ENCODE measurements at regions not wholly inside any gene's neighbourhood (a gene's known extent, or its start where the extent isn't known, plus 50 kb on each side); places are given as distances from the start of the nearest gene placed in this dataset.
"Not testable (repeated sequence)": the region's sequence is repeated elsewhere in the genome, so short reads cannot be mapped to it uniquely, and the experiment has no call there.

DNA sequence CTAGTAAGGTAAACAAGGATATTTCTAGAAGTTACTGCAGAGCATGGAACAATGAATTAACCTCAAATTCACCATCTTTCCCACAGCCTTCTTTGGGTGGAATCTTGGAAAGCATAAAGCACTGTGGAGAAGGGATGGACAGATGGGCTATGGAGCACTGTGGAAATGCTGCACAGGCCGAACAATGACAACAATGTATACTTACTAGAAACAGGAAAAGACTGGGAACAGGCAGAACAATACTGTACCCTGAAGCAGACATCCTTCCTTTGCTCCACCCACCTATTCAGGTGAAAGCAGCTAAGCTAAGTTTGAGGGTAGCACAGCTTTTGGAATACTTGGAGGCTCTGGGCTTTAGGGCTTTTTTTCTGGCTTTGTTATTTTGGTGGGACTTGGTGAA lies 250.6 kb upstream of the KLF8 start:
- H3K27me3 ChIP-seq (ENCODE audit: control insufficient read depth, insufficient read depth, low read length) = no peaks in the 10 kb centered on the region
- no peak overlapping the region for H3K9ac ChIP-seq (ENCODE audit: low read depth, low read length)
- H3K9me3 ChIP-seq (ENCODE audit: control insufficient read depth, insufficient read depth, low read length) = peaks cover 2% of the 10 kb centered on the region
- no peaks in the 10 kb centered on the region for H3K36me3 ChIP-seq (ENCODE audit: control insufficient read depth, insufficient read depth, low read length)
- no peaks in the 10 kb centered on the region for H3K4me1 ChIP-seq (ENCODE audit: control insufficient read depth, insufficient read depth, low read length)
- H3K4me3 ChIP-seq (ENCODE audit: low read depth, low read length) = no peak overlapping the region

DNA sequence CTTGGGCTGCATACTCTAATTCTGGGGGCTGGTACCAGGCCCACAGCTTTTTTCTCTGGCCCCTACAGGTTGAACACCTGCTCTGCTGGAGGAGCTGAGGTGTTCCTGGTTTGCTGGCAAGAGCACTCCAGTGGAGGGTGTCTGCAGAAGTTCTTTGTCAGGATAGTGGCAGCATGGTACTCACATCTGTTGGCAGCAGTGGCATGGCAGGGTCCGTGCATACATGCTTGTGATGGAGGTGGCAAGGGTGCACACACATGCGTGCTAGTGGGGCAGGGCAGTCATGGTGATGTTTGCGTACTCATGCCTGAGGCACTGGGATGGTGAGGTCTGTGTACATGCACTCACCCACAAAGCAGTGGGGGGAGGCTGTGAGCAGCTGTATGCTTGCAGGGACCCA lies 235.5 kb upstream of the KLF8 start:
- Histone ChIP-seq H3K9me3 (ENCODE audit: control insufficient read depth, insufficient read depth, low read length) (no peaks in the 10 kb centered on the region), H3K4me3 (ENCODE audit: low read depth, low read length) (no peak overlapping the region), H3K27me3 (ENCODE audit: control insufficient read depth, insufficient read depth, low read length) (no peaks in the 10 kb centered on the region), H3K9ac (ENCODE audit: low read depth, low read length) (no peak overlapping the region), H3K36me3 (ENCODE audit: control insufficient read depth, insufficient read depth, low read length) (no peaks in the 10 kb centered on the region), H3K4me1 (ENCODE audit: control insufficient read depth, insufficient read depth, low read length) (no peaks in the 10 kb centered on the region)

DNA sequence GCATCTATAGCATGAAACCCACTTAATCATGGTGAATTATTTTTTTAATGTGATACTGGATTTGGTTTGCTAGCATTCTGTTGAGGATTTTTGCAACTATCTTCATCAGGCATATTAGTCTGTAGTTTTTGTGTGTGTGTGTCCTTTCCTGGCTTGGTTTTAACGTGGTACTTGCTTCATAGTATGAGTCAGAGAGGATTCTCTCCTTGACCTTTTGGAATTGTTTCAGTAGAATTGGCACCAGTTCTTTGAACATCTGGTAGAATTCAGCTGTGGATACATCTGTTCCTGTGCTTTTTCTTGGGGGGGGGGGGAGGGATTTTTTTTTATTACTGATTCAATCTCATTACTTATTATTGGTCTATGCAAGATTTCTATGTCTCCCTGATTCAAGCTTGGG lies 232.0 kb upstream of the KLF8 start:
- Histone ChIP-seq H3K27me3 (ENCODE audit: control insufficient read depth, insufficient read depth, low read length) (no peaks in the 10 kb centered on the region), H3K36me3 (ENCODE audit: control insufficient read depth, insufficient read depth, low read length) (no peaks in the 10 kb centered on the region), H3K4me1 (ENCODE audit: control insufficient read depth, insufficient read depth, low read length) (no peaks in the 10 kb centered on the region), H3K9me3 (ENCODE audit: control insufficient read depth, insufficient read depth, low read length) (no peaks in the 10 kb centered on the region), H3K9ac (ENCODE audit: low read depth, low read length) (no peak overlapping the region), H3K4me3 (ENCODE audit: low read depth, low read length) (no peak overlapping the region)

DNA sequence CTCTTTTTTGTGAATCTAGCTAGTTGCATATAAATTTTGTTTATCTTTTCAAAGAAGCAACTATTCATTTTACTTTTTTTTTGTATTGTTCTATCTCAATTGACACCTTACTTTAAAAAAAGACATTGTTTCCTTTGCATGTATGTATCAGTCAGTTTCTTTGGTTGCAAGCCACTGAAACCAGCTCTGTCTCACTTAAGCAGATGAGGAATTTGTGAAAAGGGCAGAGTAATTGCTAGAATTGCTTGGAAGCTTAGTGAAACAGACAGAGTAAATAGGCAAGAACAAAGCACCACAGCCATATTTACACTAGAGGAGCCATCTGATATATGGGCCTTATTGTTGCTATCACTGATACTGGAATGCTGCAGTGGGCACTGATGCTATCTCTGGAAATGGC lies 231.4 kb upstream of the KLF8 start:
- Histone ChIP-seq H3K9ac (ENCODE audit: low read depth, low read length) (no peak overlapping the region), H3K4me3 (ENCODE audit: low read depth, low read length) (no peak overlapping the region), H3K9me3 (ENCODE audit: control insufficient read depth, insufficient read depth, low read length) (no peaks in the 10 kb centered on the region), H3K4me1 (ENCODE audit: control insufficient read depth, insufficient read depth, low read length) (no peaks in the 10 kb centered on the region), H3K36me3 (ENCODE audit: control insufficient read depth, insufficient read depth, low read length) (no peaks in the 10 kb centered on the region), H3K27me3 (ENCODE audit: control insufficient read depth, insufficient read depth, low read length) (no peaks in the 10 kb centered on the region)

DNA sequence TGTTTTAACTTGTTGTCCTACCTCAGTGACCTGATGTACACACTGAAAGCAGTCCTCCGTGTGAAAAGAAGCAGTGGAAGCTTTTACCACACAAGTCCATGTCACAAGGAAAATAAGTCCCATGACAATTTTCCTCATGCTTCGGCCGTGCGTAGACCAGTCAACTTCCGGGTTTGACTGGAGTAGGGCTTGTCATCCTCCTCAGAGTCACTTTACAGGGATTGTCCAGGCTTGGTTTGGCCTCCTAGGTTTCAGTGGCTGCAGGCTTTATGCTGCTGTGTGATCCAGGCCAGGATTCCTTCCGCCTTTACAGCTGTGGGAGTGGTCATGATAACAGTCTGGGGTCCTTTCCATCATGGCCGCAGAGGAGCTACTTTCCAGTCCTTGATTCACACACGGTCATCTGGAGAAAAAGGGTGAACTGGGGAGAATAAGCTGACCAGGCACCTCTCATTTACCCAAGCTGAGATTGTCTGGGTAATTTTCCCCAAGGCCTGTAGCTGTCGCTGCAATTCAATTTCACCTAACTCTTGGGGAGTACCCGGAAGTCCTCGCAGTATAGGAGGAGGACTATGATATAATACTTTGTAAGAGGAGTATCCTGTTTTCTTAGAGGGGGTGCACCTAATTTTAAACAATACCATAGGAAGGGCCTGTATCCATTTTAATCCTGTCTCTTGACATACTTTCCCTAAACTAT lies 206.1 kb upstream of the KLF8 start:
- Histone ChIP-seq H3K9me3 (ENCODE audit: control insufficient read depth, insufficient read depth, low read length) (no peaks in the 10 kb centered on the region), H3K4me1 (ENCODE audit: control insufficient read depth, insufficient read depth, low read length) (no peaks in the 10 kb centered on the region), H3K9ac (ENCODE audit: low read depth, low read length) (no peak overlapping the region), H3K36me3 (ENCODE audit: control insufficient read depth, insufficient read depth, low read length) (no peaks in the 10 kb centered on the region), H3K27me3 (ENCODE audit: control insufficient read depth, insufficient read depth, low read length) (no peaks in the 10 kb centered on the region), H3K4me3 (ENCODE audit: low read depth, low read length) (no peak overlapping the region)

DNA sequence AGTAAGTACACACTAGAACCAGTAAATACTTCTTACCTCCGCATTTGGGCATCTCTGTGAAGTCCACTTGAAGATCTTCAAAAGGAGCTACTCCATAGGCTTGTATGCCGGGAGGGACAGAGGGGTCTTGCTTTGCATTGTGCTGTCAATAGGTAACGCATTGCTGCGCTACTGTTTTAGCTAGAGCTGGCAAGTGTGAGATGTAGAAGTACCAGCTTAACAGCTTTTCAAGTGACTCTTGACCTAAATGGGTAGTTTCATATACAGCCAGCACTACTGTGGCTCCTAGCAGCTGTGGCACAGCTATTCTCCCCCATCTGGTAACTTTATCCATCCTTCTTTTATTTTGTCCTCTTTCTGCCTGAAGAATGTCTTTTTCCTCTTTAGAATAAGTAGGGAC lies 205.3 kb upstream of the KLF8 start:
- no peaks in the 10 kb centered on the region for H3K4me1 ChIP-seq (ENCODE audit: control insufficient read depth, insufficient read depth, low read length)
- H3K27me3 ChIP-seq (ENCODE audit: control insufficient read depth, insufficient read depth, low read length) = no peaks in the 10 kb centered on the region
- no peaks in the 10 kb centered on the region for H3K36me3 ChIP-seq (ENCODE audit: control insufficient read depth, insufficient read depth, low read length)
- no peak overlapping the region for H3K4me3 ChIP-seq (ENCODE audit: low read depth, low read length)
- H3K9ac ChIP-seq (ENCODE audit: low read depth, low read length) = no peak overlapping the region
- H3K9me3 ChIP-seq (ENCODE audit: control insufficient read depth, insufficient read depth, low read length) = no peaks in the 10 kb centered on the region

DNA sequence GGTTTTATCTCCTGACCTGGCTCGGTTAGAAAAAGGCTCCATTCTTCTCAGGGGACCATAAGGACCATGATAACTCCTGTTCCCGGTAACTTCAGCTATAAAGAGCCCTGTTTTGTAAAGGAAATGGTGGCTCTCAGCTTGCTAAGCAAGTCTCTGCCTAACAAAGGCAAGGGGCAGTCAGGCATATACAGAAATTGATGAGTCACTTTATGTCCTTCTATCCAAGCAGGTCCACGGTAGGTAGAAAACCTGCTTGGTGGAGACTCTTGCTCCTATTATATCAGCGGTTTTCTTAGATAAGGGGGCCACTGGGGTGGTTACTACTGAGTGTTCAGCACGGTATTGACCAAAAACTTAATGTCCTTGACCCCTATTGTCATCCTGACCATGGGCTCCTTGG lies 203.0 kb upstream of the KLF8 start:
- Histone ChIP-seq H3K9me3 (ENCODE audit: control insufficient read depth, insufficient read depth, low read length) (no peaks in the 10 kb centered on the region), H3K4me1 (ENCODE audit: control insufficient read depth, insufficient read depth, low read length) (no peaks in the 10 kb centered on the region), H3K9ac (ENCODE audit: low read depth, low read length) (no peak overlapping the region), H3K4me3 (ENCODE audit: low read depth, low read length) (no peak overlapping the region), H3K27me3 (ENCODE audit: control insufficient read depth, insufficient read depth, low read length) (no peaks in the 10 kb centered on the region), H3K36me3 (ENCODE audit: control insufficient read depth, insufficient read depth, low read length) (no peaks in the 10 kb centered on the region)

DNA sequence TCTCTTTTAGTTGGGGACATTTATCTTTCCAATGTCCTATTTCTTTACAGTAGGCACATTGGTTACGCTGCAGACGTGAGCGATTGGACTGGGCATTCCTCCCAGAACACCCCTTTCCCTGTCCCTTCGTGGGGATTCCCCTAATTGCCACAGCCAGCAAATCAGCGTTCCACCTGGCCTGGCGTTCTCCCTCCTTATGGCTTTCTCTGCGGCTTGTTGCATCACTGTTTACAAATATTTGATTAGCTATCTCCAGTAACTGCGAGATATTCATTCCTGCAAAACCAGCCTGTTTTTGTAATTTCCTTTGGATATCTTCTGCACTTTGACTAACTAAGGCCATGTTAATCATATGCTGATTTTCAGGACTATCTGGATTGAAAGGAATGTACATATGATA lies 202.5 kb upstream of the KLF8 start:
- no peaks in the 10 kb centered on the region for H3K9me3 ChIP-seq (ENCODE audit: control insufficient read depth, insufficient read depth, low read length)
- H3K36me3 ChIP-seq (ENCODE audit: control insufficient read depth, insufficient read depth, low read length) = no peaks in the 10 kb centered on the region
- H3K4me3 ChIP-seq (ENCODE audit: low read depth, low read length) = no peak overlapping the region
- H3K4me1 ChIP-seq (ENCODE audit: control insufficient read depth, insufficient read depth, low read length) = no peaks in the 10 kb centered on the region
- H3K27me3 ChIP-seq (ENCODE audit: control insufficient read depth, insufficient read depth, low read length) = no peaks in the 10 kb centered on the region
- H3K9ac ChIP-seq (ENCODE audit: low read depth, low read length) = no peak overlapping the region

DNA sequence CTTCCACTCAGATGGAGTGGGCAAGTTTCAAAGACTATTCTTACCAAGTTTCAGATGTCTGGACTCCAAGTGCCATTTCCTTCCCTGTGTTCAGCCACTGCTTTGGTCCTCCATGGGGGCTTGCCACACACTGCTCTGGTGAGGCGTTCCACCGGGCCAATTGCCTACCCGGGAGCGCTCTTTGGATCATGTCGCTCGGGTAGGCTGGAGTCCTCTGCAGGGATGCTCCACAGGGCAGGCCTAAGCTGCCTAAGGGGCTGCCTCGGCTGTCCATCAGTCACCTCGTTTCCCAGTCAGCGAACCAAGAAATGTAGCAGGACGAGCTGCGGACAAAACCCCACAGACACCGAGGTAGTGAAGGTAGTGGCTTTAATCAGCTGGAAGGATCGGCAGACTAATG lies 200.7 kb upstream of the KLF8 start:
- H3K9me3 ChIP-seq (ENCODE audit: control insufficient read depth, insufficient read depth, low read length) = no peaks in the 10 kb centered on the region
- no peaks in the 10 kb centered on the region for H3K27me3 ChIP-seq (ENCODE audit: control insufficient read depth, insufficient read depth, low read length)
- H3K4me3 ChIP-seq (ENCODE audit: low read depth, low read length) = no peak overlapping the region
- H3K4me1 ChIP-seq (ENCODE audit: control insufficient read depth, insufficient read depth, low read length) = no peaks in the 10 kb centered on the region
- H3K36me3 ChIP-seq (ENCODE audit: control insufficient read depth, insufficient read depth, low read length) = no peaks in the 10 kb centered on the region
- H3K9ac ChIP-seq (ENCODE audit: low read depth, low read length) = no peak overlapping the region

DNA sequence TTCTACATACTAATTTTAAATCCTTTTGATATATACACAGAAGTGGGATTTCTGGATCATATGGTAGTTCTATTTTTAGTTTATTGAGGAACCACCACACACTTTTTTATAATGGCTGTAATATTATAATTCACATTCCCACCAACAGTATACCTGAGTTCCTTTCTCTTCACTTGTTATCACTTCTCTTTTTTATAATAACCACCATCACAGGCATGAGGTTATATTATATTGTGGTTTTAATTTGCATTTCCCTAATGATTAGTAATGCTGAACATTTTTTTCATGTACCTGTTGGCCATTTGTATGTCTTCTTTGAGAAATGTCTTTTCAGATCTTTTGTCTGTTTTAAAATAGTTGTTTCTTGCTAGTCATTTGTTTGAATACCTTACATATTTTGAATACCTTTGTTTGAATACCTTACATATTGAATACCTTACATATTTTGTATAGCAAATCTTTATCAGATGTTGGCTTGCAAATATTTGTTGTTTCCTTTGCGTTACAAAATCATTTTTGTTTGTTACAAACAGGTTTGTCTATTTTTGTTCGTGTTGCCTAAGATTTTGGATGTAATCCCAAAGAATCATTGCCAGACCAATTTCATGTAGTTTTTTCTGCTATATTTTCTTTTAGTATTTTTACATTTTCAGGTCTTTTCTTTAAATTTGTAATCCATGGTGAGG lies 198.5 kb upstream of the KLF8 start:
- Histone ChIP-seq H3K27me3 (ENCODE audit: control insufficient read depth, insufficient read depth, low read length) (no peaks in the 10 kb centered on the region), H3K9me3 (ENCODE audit: control insufficient read depth, insufficient read depth, low read length) (peaks cover 3% of the 10 kb centered on the region), H3K4me1 (ENCODE audit: control insufficient read depth, insufficient read depth, low read length) (no peaks in the 10 kb centered on the region), H3K36me3 (ENCODE audit: control insufficient read depth, insufficient read depth, low read length) (no peaks in the 10 kb centered on the region), H3K4me3 (ENCODE audit: low read depth, low read length) (no peak overlapping the region), H3K9ac (ENCODE audit: low read depth, low read length) (no peak overlapping the region)

DNA sequence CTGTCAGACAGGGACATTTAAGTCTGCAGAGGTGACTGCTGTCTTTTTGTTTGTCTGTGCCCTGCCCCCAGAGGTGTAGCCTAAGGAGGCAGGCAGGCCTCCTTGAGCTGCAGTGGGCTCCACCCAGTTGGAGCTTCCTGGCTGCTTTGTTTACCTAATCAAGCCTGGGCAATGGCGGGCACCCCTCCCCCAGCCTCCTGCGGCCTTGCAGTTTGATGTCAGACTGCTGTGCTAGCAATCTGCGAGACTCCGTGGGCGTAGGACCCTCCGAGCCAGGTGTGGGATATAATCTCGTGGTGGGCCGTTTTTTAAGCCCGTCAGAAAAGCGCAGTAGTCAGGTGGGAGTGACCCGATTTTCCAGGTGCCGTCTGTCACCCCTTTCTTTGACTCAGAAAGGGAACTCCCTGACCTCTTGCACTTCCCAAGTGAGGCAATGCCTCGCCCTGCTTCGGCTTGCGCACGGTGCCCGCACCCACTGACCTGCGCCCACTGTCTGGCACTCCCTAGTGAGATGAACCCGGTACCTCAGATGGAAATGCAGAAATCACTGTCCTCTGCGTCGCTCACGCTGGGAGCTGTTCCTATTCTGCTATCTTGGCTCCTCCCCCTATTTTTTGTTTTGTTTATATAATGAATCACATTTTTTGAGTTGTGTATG lies 179.4 kb upstream of the KLF8 start:
- peak overlapping the region; percentile 30 for H3K4me3 ChIP-seq (ENCODE audit: low read depth, low read length)
- H3K9me3 ChIP-seq (ENCODE audit: control insufficient read depth, insufficient read depth, low read length); H3K4me1 ChIP-seq (ENCODE audit: control insufficient read depth, insufficient read depth, low read length); H3K9ac ChIP-seq (ENCODE audit: low read depth, low read length); H3K27me3 ChIP-seq (ENCODE audit: control insufficient read depth, insufficient read depth, low read length); H3K36me3 ChIP-seq (ENCODE audit: control insufficient read depth, insufficient read depth, low read length): not testable (repeated sequence)

DNA sequence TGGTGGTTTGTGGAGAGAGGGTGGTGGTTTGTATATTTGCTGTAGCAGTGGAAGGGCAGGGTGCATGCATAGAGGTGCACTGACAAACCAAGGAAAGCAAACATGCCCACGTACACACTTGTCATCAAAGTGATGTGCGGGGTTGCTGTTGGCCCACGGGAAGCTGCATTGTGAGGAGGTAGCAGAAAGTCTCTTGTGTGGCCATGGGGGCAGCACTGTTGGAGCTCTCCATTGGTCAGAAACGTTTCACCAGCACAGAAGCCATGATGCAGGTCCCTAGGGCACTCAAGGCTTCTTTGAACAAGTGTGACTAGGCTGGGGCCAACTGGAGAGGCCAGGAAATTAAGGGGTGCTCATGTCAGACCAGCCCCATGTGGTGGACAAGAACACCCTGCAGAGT lies 174.8 kb upstream of the KLF8 start:
- no peak overlapping the region for H3K4me3 ChIP-seq (ENCODE audit: low read depth, low read length)
- peaks cover 7% of the 10 kb centered on the region for H3K9me3 ChIP-seq (ENCODE audit: control insufficient read depth, insufficient read depth, low read length)
- H3K4me1 ChIP-seq (ENCODE audit: control insufficient read depth, insufficient read depth, low read length) = no peaks in the 10 kb centered on the region
- H3K9ac ChIP-seq (ENCODE audit: low read depth, low read length) = no peak overlapping the region
- H3K36me3 ChIP-seq (ENCODE audit: control insufficient read depth, insufficient read depth, low read length) = no peaks in the 10 kb centered on the region
- no peaks in the 10 kb centered on the region for H3K27me3 ChIP-seq (ENCODE audit: control insufficient read depth, insufficient read depth, low read length)

Measured in iPS-15b (cell line).